WERI-Rb-1 (cell line): ENCODE measurements at regions not wholly inside any gene's neighbourhood (a gene's known extent, or its start where the extent isn't known, plus 50 kb on each side); places are given as distances from the start of the nearest gene placed in this dataset.

Experiments used
- DNase-seq: peaks from one replicate; pipeline ENCODE4 v3.0.0-alpha.2; 2020
- H3K27ac ChIP-seq: fragments of 250-450 bp; sonication (Bioruptor Pico); 2 replicates; pipeline ENCODE4 v1.5.1; 2020; ENCODE audit warnings: mild to moderate bottlenecking, moderate library complexity
- H3K27me3 ChIP-seq: fragments of 250-450 bp; sonication (Bioruptor Pico); 2 replicates; pipeline ENCODE4 v1.5.1; 2021; ENCODE audit warnings: mild to moderate bottlenecking, low read depth, moderate library complexity; ENCODE audit not compliant: insufficient read depth, severe bottlenecking
- H3K36me3 ChIP-seq: fragments of 250-450 bp; sonication (Bioruptor Pico); 2 replicates; pipeline ENCODE4 v1.5.1; 2020; ENCODE audit warnings: mild to moderate bottlenecking, moderate library complexity
- H3K4me3 ChIP-seq: 2 replicates; pipeline ENCODE4 v1.5.1; 2011; ENCODE audit warnings: low read depth, mild to moderate bottlenecking, control low read depth, low read length
- H3K9me3 ChIP-seq: fragments of 250-450 bp; sonication (Bioruptor Pico); 2 replicates; pipeline ENCODE4 v1.5.1; 2021; ENCODE audit warnings: mild to moderate bottlenecking, moderate library complexity; ENCODE audit not compliant: severe bottlenecking
- CTCF ChIP-seq: IDR thresholded peaks from 2 replicates; pipeline ENCODE4 v1.5.1; 2011; ENCODE audit warnings: low read depth, mild to moderate bottlenecking, control low read depth, inconsistent platforms, low read length

GRCh38 chr6:142696123-142697000, 248.6 kb downstream of the HIVEP2 start:
- Histone ChIP-seq H3K27ac (no peak overlapping the region), H3K36me3 (no peaks in the 10 kb centered on the region), H3K27me3 (no peaks in the 10 kb centered on the region), H3K9me3 (no peaks in the 10 kb centered on the region), H3K4me3 (no peak overlapping the region)
- no peak for TF ChIP-seq CTCF
- DNase-seq: no peak

GRCh38 chr6:142697001-142697335, 248.0 kb downstream of the HIVEP2 start:
- Histone ChIP-seq H3K27ac (no peak overlapping the region), H3K36me3 (no peaks in the 10 kb centered on the region), H3K27me3 (no peaks in the 10 kb centered on the region), H3K9me3 (no peaks in the 10 kb centered on the region), H3K4me3 (no peak overlapping the region)
- DNase-seq: no peak
- TF ChIP-seq CTCF: no peak

GRCh38 chr6:142697922-142698321, 247.1 kb downstream of the HIVEP2 start:
- H3K4me3 ChIP-seq: no peak overlapping the region
- H3K36me3 ChIP-seq: no peaks in the 10 kb centered on the region
- no peak overlapping the region for H3K27ac ChIP-seq
- H3K27me3 ChIP-seq: no peaks in the 10 kb centered on the region
- no peak for TF ChIP-seq CTCF
- no peak for DNase-seq
- no peaks in the 10 kb centered on the region for H3K9me3 ChIP-seq

GRCh38 chr6:142698751-142699150, 246.2 kb downstream of the HIVEP2 start:
- H3K36me3 ChIP-seq: no peaks in the 10 kb centered on the region
- peak; percentile 45; the same call in 1 of the 2 replicates for TF ChIP-seq CTCF
- peak; percentile 22 for DNase-seq
- H3K27ac ChIP-seq: no peak overlapping the region
- no peaks in the 10 kb centered on the region for H3K27me3 ChIP-seq
- no peak overlapping the region for H3K4me3 ChIP-seq
- no peaks in the 10 kb centered on the region for H3K9me3 ChIP-seq

GRCh38 chr6:142699391-142699790, 245.6 kb downstream of the HIVEP2 start:
- Histone ChIP-seq H3K27ac (no peak overlapping the region), H3K9me3 (no peaks in the 10 kb centered on the region), H3K36me3 (no peaks in the 10 kb centered on the region), H3K27me3 (no peaks in the 10 kb centered on the region), H3K4me3 (no peak overlapping the region)
- TF ChIP-seq CTCF: no peak
- DNase-seq: no peak

GRCh38 chr6:142700032-142700431, 244.9 kb downstream of the HIVEP2 start:
- no peak for DNase-seq
- no peak for TF ChIP-seq CTCF
- no peaks in the 10 kb centered on the region for H3K27me3 ChIP-seq
- H3K27ac ChIP-seq: no peak overlapping the region
- H3K4me3 ChIP-seq: no peak overlapping the region
- H3K9me3 ChIP-seq: no peaks in the 10 kb centered on the region
- no peaks in the 10 kb centered on the region for H3K36me3 ChIP-seq
